Gastroesophageal sphincter (tissue), 4 donors: ENCODE measurements at regions not wholly inside any gene's neighbourhood (a gene's known extent, or its start where the extent isn't known, plus 50 kb on each side); places are given as distances from the start of the nearest gene placed in this dataset.
"Not testable (repeated sequence)": the region's sequence is repeated elsewhere in the genome, so short reads cannot be mapped to it uniquely, and the experiment has no call there.

ENCODE experiments used
- ATAC-seq: fragments of 150-250 bp; one replicate; pipeline ENCODE4 v1.9.1; 2016; ENCODE audit warnings: mild to moderate bottlenecking, moderate library complexity
- H3K27ac ChIP-seq, 4 donors: fragments of 200-600 bp; sonication (generic) in 3 of 4; 1 replicate in 3 of 4; 2 replicates in 1 of 4; pipeline ENCODE4 v1.5.1; 2016 to 2019
- H3K27me3 ChIP-seq: fragments of 200-600 bp; sonication (generic); one replicate; pipeline ENCODE4 v1.5.1; 2019
- H3K36me3 ChIP-seq, 2 donors: fragments of 200-600 bp; sonication (generic); one replicate each; pipeline ENCODE4 v1.5.1; 2019; ENCODE audit warnings: control low read depth in 1 of 2
- H3K4me1 ChIP-seq, 3 donors: fragments of 200-600 bp; sonication (generic); 1 replicate in 2 of 3; 2 replicates in 1 of 3; pipeline ENCODE4 v1.5.1; 2016 to 2019; ENCODE audit warnings: control low read depth in 2 of 3
- H3K4me3 ChIP-seq, 2 donors: fragments of 200-600 bp; sonication (generic); one replicate each; pipeline ENCODE4 v1.5.1; 2019; ENCODE audit warnings: mild to moderate bottlenecking in 1 of 2, moderate library complexity in 1 of 2
- H3K9me3 ChIP-seq, 3 donors: fragments of 200-600 bp; sonication (generic); one replicate each; pipeline ENCODE4 v1.5.1; 2017 to 2019; ENCODE audit warnings: control low read depth in 2 of 3
- CTCF ChIP-seq, 4 experiments: fragments of 200-600 bp in 2 of 4; fragments of 450-650 bp in 2 of 4; sonication (generic) in 1 of 4; IDR thresholded peaks; one replicate each; pipeline ENCODE4 v1.5.1; 2017 to 2019; ENCODE audit warnings: antibody characterized with exemption in 4 of 4, mild to moderate bottlenecking in 2 of 4, moderate library complexity in 2 of 4
- EP300 ChIP-seq: sonication (generic); formaldehyde crosslinking; IDR thresholded peaks from one replicate; pipeline ENCODE4 v1.6.1; 2017; ENCODE audit warnings: antibody characterized with exemption, mild to moderate bottlenecking
- POLR2A ChIP-seq, 2 donors: fragments of 450-650 bp; IDR thresholded peaks; one replicate each; pipeline ENCODE4 v1.6.1; 2017; ENCODE audit warnings: antibody characterized with exemption in 2 of 2, mild to moderate bottlenecking in 2 of 2, moderate library complexity in 1 of 2
- POLR2AphosphoS5 ChIP-seq: sonication (generic); formaldehyde crosslinking; IDR thresholded peaks from one replicate; pipeline ENCODE4 v1.6.1; 2017; ENCODE audit warnings: antibody characterized with exemption
- WGBS, 2 donors: methylation state at CpG; one replicate each; pipeline ENCODE4 v1.1.5; 2018; ENCODE audit warnings: low coverage in 1 of 2; 5-methylcytosine and 5-hydroxymethylcytosine counted together

GRCh38 chr9:7739595-7739994 lies 60.0 kb downstream of the DMAC1 start:
- Histone ChIP-seq H3K36me3 (no peaks in the 10 kb centered on the region), H3K9me3 (no peaks in the 10 kb centered on the region), H3K4me3 (no peak overlapping the region), H3K27me3 (no peaks in the 10 kb centered on the region), H3K27ac (no peak overlapping the region), H3K4me1 (no peaks in the 10 kb centered on the region)
- TF ChIP-seq POLR2A (IDR thresholded peaks at IDR 0.05): no peak
- no peak for TF ChIP-seq EP300
- no peak for TF ChIP-seq POLR2AphosphoS5
- no peak for TF ChIP-seq CTCF (IDR thresholded peaks at IDR 0.05)
- WGBS, 2 donors: 43 to 50% methylated on average over 1 of the region's 2 CpGs
- ATAC-seq: no peak

DNA sequence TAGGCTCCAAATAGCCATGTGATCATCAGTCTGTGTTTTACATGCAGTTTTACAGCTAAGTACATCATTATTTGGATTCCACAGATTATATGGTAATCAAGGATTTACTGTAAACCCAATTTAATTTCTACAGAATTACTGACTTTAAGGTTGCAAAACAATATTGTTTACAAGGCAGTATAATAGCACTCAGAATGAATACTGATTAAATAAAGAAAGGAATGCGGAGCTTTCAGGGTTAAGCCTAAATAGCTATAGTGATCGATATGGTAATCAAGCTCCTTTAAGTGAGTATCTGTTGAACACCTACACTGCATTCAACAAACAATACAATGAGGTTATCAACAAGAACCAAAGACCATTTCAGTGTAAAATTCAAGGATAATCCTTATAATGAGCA lies 64.3 kb downstream of the DMAC1 start:
- 90 to 97% methylated on average over 2 of the region's 2 CpGs for WGBS, 2 donors
- Histone ChIP-seq H3K9me3 (no peaks in the 10 kb centered on the region), H3K36me3 (no peaks in the 10 kb centered on the region), H3K4me3 (no peak overlapping the region), H3K27me3 (no peaks in the 10 kb centered on the region), H3K27ac (no peak overlapping the region), H3K4me1 (no peaks in the 10 kb centered on the region)
- no peak for ATAC-seq
- TF ChIP-seq POLR2A (IDR thresholded peaks at IDR 0.05) (no peak), EP300 (no peak), POLR2AphosphoS5 (no peak), CTCF (IDR thresholded peaks at IDR 0.05) (no peak)

- Histone ChIP-seq H3K27me3 (no peaks in the 10 kb centered on the region), H3K9me3 (no peaks in the 10 kb centered on the region), H3K4me3 (no peak overlapping the region), H3K4me1 (no peaks in the 10 kb centered on the region), H3K27ac (no peak overlapping the region), H3K36me3 (no peaks in the 10 kb centered on the region)
- ATAC-seq: no peak
- 70% methylated on average over 1 of the region's 1 CpG; no CpG with 5 or more reads in 1 of the 2 donors for WGBS, 2 donors
- no peak for TF ChIP-seq POLR2A (IDR thresholded peaks at IDR 0.05)
- no peak for TF ChIP-seq POLR2AphosphoS5
- no peak for TF ChIP-seq CTCF (IDR thresholded peaks at IDR 0.05)
- TF ChIP-seq EP300: no peak
Observed at GRCh38 chr9:7730164-7730445, 69.5 kb downstream of the DMAC1 start.

DNA sequence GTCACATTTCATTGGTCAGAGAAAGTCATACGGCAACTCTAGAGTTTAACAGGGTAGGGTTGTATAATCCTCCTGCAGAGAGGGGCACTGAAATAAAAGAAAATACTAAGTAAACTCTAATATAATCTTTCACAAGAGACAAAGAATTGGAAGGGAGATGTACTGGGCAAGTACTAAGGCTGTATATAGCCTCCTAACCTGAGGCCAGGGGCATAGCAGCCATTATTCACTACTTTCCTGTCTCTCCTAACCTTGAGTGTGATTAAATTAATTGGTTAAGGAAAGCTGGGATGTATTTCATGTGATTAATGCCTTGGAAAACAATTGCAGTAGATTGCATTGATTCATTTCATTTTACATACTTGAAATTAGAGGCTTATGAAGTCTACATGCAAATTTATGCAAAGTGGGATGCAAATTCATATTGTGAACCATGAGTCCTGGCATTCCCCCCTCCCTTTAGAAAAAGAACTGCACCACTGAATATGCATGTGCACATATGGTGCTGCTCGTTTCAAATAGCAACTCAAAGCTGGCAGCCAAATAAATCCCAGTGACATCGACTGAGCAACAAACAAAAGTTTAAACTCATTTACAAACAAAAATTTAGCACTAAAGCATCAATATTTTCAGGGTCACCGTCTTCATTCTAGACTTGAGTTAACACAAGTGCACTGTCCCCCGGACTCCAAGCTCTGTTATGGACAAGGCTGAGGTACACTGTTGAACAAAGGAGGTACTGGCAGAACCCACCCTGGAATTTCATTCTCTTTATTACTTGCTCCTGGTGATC lies 70.0 kb downstream of the DMAC1 start:
- TF ChIP-seq CTCF (IDR thresholded peaks at IDR 0.05): no peak
- TF ChIP-seq POLR2AphosphoS5: no peak
- no peak for TF ChIP-seq POLR2A (IDR thresholded peaks at IDR 0.05)
- TF ChIP-seq EP300: no peak
- no peak overlapping the region for H3K27ac ChIP-seq
- 78 to 81% methylated on average over 4 to 5 of the region's 5 CpGs for WGBS, 2 donors

DNA sequence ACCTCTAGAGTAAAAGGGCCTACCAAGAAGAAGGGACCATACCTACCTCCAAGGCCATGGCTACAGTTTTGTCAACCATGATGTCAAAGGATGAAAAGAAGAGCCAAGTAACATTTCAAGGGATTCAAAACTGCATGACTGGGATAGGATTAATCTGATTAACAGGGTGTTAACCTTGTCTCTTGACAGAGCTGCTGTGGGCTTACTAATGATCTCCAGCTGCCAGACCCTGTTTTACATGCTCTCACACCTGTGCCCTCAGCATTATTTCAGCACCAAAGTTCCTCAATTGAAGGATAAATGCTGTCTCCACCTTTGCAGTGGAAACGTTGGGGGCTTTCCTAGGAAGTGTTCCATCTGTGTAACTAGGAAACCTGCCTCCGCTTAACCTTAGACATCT lies 78.3 kb downstream of the DMAC1 start:
- TF ChIP-seq POLR2AphosphoS5 (no peak), EP300 (no peak), CTCF (IDR thresholded peaks at IDR 0.05) (no peak), POLR2A (IDR thresholded peaks at IDR 0.05) (no peak)
- ATAC-seq: no peak
- no peaks in the 10 kb centered on the region for H3K36me3 ChIP-seq
- H3K9me3 ChIP-seq: no peaks in the 10 kb centered on the region
- H3K4me1 ChIP-seq: no peaks in the 10 kb centered on the region
- no peak overlapping the region for H3K27ac ChIP-seq
- WGBS, 2 donors: 44 to 70% methylated on average over 2 of the region's 2 CpGs
- H3K4me3 ChIP-seq: no peak overlapping the region
- no peaks in the 10 kb centered on the region for H3K27me3 ChIP-seq

More for the DNA sequence above, 70.0 kb downstream of the DMAC1 start:
- Histone ChIP-seq H3K4me3 (no peak overlapping the region), H3K36me3 (no peaks in the 10 kb centered on the region), H3K27me3 (no peaks in the 10 kb centered on the region), H3K4me1 (no peaks in the 10 kb centered on the region), H3K9me3 (no peaks in the 10 kb centered on the region)
- ATAC-seq: no peak

GRCh38 chr9:7713088-7713487 lies 86.5 kb downstream of the DMAC1 start:
- not testable (repeated sequence) for ATAC-seq, H3K36me3 ChIP-seq, H3K9me3 ChIP-seq, H3K4me1 ChIP-seq, H3K27me3 ChIP-seq, H3K4me3 ChIP-seq, H3K27ac ChIP-seq
- WGBS, 2 donors: 0% methylated on average over 1 of the region's 8 CpGs; no CpG with 5 or more reads in 1 of the 2 donors
